ENCODE measurements at regions not wholly inside any gene's neighbourhood (a gene's known extent, or its start where the extent isn't known, plus 50 kb on each side); places are given as distances from the start of the nearest gene placed in this dataset.

DNA sequence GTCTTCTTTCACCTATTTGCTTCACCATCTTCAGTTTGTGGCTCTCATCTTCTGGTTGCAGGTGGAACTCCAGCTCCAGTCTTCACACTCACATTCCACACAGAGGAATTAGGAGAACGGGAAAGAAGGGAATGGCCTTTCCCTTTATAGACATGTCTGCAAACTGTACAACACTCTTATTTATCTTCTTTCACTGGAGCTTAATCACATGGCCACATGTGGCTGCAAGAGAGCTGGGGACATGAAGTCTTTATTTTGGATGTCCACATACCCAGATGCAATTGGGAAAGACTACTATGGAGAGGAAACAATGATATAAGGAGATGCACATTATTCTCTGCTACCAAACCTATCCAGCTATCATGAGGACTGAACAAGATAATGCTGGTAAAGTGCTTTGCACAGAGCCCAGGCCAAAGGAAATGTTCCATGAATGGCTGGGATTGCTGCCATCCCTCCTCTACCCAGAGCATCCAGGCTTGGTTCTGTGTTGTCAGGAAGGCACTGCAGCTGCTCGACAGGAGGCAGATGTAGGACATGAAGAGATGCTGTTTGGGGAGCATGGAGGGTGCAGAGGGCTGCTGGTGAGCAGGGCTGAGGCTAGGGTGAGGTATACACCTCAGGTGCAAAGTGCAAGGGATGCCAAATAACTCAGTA, 183.8 kb upstream of the TBX20 start:
- Histone ChIP-seq H3K4me2 (ENCODE audit: insufficient read depth, low read length) (no peak overlapping the region), H3K36me3 (ENCODE audit: control insufficient read depth, insufficient read depth, low read length) (no peaks in the 10 kb centered on the region), H2AFZ (ENCODE audit: low read depth, low read length) (no peak overlapping the region), H3K27ac (ENCODE audit: extremely low read depth, low read depth, low read length) (no peak overlapping the region), H3K9me1 (ENCODE audit: control insufficient read depth, insufficient read depth, low read length) (no peaks in the 10 kb centered on the region), H4K20me1 (replicated peaks; ENCODE audit: control insufficient read depth, insufficient read depth, low read length) (no peaks in the 10 kb centered on the region), H3K4me3 (no peak overlapping the region), H3K79me2 (ENCODE audit: control insufficient read depth, insufficient read depth, low read length) (no peaks in the 10 kb centered on the region), H3K27me3 (ENCODE audit: control insufficient read depth in 2 of 2, insufficient read depth in 2 of 2, low read length in 2 of 2) (peaks cover 0 to 5% of the 10 kb centered on the region in 2 experiments; a peak in 2 of 5 replicates), H3K4me1 (replicated peaks in 1 of 2; ENCODE audit: control insufficient read depth in 2 of 2, insufficient read depth in 2 of 2, low read length in 2 of 2) (no peaks in the 10 kb centered on the region), H3K9me3 (replicated peaks; ENCODE audit: control insufficient read depth, insufficient read depth, low read depth, low read length) (no peaks in the 10 kb centered on the region), H3K9ac (ENCODE audit: insufficient read depth in 1 of 2, low read depth in 2 of 2, low read length in 2 of 2) (no peak overlapping the region)
- intact Hi-C loops (cut with micrococcal nuclease) (loop anchor here (10.0 kb wide), 1 partner anchor 243 kb away; no protein-coding TSS in a partner anchor), in situ Hi-C loops (cut with MboI) (no loop called here)
- no TSS peak for BruUV-seq (replicated peaks)
- CTCF ChIA-PET (ENCODE audit: low intra/inter-chr PET ratio) = no interaction called here
- FAIRE-seq (no peak), DNase-seq (ENCODE audit: extremely low read depth in 1 of 4, low spot score in 3 of 4) (no peak), ATAC-seq (no peak)
- TF ChIP-seq ZNF707 (CRISPR knock-in tag; conservative IDR thresholded peaks at IDR 0.05) (no peak), NFXL1 (CRISPR knock-in tag; IDR thresholded peaks at IDR 0.05) (no peak), ZFX (CRISPR knock-in tag; IDR thresholded peaks at IDR 0.05) (no peak), IFI16 (CRISPR knock-in tag; IDR thresholded peaks at IDR 0.05) (no peak), ZBTB43 (CRISPR knock-in tag; IDR thresholded peaks at IDR 0.05) (no peak)
- POLR2A ChIA-PET = no interaction called here
- 0% methylated on average over 2 of the region's 2 CpGs for WGBS (ENCODE audit: insufficient coverage, low coverage, missing lambda C conversion rate)
